ENCODE measurements at regions not wholly inside any gene's neighbourhood (a gene's known extent, or its start where the extent isn't known, plus 50 kb on each side); places are given as distances from the start of the nearest gene placed in this dataset.

GRCh38 chr17:70343114-70343513, 173.8 kb downstream of the KCNJ2 start:
- TF ChIP-seq CTCF (IDR thresholded peaks at IDR 0.05) = no peak
- no peak for TF ChIP-seq EZH2 (IDR thresholded peaks at IDR 0.05; ENCODE audit: borderline replicate concordance, insufficient read depth, low read depth, low read length, poor library complexity, severe bottlenecking)

All from B cell (primary cell).